ENCODE measurements at regions not wholly inside any gene's neighbourhood (a gene's known extent, or its start where the extent isn't known, plus 50 kb on each side); places are given as distances from the start of the nearest gene placed in this dataset.
"Not testable (repeated sequence)": the region's sequence is repeated elsewhere in the genome, so short reads cannot be mapped to it uniquely, and the experiment has no call there.

- no peak for DNase-seq
Measured at GRCh38 chr5:111937094-111937493, 180.1 kb upstream of the NREP start.

DNA sequence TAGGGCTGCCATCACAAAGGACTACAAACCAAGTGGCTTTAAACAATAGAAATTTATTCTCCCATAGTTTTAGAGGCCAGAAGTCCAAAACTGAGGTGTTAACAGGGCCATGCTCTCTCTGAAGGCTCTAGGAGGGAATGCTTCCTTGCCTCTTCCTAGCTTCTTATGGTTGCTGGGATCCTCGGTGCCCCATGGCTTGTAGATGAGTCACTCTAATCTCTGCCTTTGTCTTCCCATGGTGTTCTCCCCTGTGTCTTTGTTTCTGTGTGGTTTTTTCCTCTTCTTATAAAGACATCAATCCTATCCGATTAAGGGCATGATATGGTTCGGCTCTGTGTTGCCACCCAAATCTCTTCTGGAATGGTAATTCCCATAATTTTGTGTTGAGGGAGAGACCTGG lies 178.8 kb upstream of the NREP start:
- no peak for DNase-seq

- DNase-seq, result no peak
Measured at GRCh38 chr5:111935009-111935408, 178.0 kb upstream of the NREP start.

GRCh38 chr5:111934511-111934910 lies 177.5 kb upstream of the NREP start:
- no peak for DNase-seq

GRCh38 chr5:111933086-111933485 lies 176.1 kb upstream of the NREP start:
- DNase-seq, result no peak

- DNase-seq, result no peak
Measured at GRCh38 chr5:111932628-111933027, 175.6 kb upstream of the NREP start.

DNA sequence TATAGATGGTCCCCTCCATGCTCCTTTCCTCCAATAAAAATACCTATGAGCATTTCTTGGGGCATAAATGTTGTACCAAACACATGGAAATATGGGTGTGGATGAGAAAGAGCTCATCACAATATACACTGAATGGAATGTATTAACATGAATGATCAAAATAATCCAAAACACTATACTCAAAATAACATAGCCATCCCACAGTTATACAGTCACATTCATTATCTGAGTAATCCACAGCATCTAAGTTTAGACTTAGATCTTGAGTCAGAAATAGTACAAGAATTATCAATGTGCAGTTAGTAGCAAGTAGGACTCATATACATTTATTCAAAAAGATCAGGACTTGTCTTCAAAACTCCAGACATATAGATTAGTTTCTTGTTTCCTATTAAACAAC lies 175.2 kb upstream of the NREP start:
- DNase-seq, result no peak

DNA sequence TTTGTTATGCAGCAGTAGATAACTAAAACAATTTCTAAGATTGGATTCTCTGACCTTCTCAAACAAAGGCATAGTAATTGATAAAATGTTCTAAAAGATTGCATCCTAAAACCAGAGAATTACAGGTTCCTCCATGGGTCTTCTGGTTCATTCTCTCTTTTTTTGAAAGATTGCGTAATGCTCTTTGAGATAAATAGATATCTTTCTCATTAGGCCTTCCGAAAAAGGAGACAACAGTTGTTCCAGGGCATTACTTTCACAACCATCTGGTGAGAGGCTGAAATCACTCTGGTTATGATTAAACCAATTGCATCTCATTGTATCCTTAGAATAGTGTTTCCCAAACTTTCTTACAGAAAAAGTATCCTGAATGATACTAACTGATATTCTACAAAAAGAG lies 174.7 kb upstream of the NREP start:
- DNase-seq, result no peak

DNA sequence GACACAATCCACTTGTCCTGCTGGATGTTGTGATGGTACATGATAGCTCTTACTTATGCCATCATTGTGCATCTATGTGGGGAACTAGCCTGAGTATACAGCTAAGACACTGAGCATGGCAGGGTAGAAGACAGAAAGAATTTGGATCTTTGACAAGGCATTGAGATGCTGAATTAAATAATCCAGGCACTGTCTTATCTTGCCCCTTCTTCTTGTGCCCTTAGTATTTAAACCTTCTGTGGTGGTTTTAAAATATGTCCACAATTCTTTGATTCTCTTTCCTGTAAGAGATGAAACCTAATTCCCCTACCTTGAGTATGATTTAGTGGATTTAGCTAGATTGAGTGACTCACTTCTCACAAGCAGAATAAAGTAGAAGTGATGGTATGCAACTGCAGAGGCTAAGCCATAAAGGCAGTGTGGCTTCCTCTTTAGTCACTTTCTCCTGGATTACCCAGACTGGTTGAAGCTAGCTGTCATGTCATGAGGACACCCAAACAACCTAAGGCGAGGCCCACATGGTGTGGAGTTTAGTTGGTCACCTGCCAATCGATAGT lies 174.0 kb upstream of the NREP start:
- no peak for DNase-seq

- DNase-seq, result no peak
Measured at GRCh38 chr5:111930449-111930848, 173.5 kb upstream of the NREP start.

DNA sequence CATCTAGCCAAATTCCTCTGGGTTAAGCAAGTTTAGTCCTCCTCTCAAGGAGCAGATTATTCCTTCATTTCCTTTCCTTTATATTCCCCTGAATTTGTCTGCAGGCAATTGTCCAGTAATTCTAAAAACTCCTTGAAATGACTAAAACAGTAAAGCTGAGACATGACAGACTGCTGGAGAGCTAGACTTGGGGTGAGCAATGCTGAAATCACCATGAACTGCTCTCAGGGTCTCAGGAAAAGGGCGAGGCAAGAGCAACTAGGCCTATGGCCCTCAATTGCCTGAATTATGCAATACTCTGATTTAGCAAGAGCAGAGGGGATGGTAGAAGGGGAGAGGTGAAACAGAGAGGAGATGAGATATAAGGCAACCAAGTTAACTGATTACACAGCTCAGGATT lies 172.9 kb upstream of the NREP start:
- no peak for DNase-seq

DNA sequence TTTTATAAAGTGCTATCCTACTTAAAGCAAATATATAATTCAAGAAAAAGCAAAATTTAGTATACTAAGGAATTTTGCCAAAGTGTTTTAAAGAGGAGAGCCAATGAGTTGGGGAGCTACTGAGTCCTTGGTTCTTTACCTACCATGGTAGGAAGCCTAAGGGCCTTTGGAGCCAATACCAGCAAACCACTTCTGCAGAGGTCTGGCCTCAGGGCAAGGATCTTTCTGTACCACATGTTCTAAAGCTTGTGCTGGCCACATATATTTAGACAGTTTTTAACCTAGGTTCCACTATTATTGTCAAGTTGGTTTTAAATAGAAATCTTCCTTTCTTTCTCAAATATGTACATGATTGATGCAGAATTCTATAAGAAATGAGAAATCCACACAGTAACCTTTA lies 172.3 kb upstream of the NREP start:
- no peak for DNase-seq

DNA sequence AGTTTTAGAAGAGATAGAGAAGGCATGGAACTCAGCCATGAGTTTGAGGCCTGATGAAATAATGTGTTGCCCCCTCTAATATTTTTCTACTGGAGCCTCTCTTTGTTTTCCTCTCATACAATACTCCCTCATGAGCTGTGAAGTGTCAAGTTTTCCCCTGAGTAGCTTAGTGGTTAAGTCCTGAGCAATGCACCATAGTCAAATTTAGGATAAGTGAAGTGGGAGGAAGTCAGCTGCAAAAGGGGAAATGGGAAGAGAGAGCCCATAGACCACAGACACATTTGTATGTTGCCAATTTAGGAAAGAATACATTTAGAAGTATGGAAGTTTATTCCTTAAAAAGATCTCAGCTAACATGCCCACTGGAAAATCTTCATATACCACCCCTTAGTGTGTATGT lies 171.5 kb upstream of the NREP start:
- no peak for DNase-seq

- no peak for DNase-seq
Measured at GRCh38 chr5:111927191-111927590, 170.2 kb upstream of the NREP start.

DNA sequence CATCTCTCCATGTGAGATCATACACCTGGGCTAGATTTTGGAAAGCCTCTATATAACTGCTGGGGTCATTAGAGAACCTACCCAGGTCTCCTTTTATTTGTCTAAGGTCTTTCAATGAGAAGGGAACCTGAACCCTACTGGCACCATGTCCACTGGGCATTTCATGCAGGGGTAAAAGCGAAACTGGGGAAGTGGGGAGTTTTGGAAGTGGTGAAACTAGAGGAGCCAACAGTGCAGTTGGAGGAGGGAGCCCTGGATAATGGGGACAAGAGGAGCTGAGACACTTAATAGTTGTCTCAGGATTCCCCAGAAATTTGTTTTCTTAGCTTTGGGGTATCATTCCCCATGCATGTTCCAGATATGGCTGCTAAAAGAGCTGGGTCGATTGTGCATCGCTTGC lies 169.0 kb upstream of the NREP start:
- DNase-seq, result no peak

DNA sequence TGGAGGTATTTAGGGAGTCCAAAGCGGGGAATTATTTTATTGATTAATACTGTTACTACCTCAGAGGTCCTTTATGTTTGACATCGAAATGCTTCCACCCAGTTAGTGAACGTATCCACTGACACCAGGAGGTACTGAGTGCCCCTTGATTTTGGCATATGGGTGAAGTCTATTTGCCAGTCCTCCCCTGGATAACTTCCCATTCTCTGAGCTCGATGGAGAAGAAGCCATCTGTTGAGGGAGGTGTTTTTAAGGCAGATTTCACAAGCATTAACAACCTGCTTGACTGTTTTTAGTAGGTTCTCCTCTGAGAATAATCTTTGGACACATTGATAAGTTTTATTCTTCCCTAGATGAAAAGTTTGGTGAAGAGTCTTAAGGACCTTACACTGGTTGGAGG lies 165.3 kb upstream of the NREP start:
- DNase-seq, result no peak

DNA sequence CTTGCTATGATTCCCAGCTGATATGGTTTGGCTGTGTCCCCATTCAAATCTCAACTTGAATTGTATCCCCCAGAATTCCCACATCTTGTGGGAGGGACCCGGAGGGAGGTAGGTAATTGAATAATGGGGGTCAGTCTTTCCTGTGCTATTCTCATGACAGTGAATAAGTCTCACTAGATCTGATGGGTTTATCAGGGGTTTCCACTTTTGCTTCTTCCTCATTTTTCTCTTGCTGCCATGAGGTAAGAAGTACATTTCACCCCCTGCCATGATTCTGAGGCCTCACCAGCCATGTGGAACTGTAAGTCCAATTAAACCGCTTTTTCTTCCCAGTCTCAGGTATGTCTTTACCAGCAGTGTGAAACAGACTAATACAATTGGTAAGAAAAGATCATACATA lies 164.7 kb upstream of the NREP start:
- not testable (repeated sequence) for DNase-seq

DNA sequence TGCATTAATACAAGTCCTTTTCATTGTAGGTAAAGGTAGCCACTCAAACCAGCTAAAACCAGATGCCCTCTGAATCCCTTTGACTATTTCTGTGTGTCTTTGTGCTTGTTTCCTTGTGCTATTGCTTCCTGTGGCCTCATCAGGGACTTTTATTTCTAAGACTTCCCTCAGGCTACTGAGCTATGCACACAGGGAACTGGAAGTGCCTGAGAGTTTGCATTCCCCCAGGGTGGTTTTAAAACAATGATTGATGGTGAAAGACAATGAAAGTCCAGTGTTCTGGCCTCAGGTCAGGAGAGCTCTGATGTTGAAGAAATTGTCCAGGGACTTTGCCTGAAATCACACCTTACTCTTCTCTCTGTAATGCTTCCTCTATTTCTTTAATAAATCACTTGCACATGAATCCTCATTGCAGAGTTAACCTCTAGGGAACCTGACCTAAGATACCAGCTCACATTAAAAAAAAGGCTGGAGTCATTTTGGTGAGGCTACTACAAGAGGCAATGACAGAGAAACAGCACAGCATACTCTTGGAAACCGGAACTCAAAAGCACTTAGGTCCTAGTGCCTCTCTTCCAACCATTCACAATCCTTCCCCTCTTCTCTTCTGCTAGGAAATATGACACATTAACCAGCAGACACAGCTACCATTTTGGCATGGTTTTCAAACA lies 158.1 kb upstream of the NREP start:
- no peak for DNase-seq

GRCh38 chr5:111902436-111902835 lies 145.4 kb upstream of the NREP start:
- no peak for DNase-seq

- DNase-seq, result no peak
Measured at GRCh38 chr5:111901296-111901695, 144.3 kb upstream of the NREP start.

GRCh38 chr5:111892949-111893348 lies 136.0 kb upstream of the NREP start:
- no peak for DNase-seq

DNA sequence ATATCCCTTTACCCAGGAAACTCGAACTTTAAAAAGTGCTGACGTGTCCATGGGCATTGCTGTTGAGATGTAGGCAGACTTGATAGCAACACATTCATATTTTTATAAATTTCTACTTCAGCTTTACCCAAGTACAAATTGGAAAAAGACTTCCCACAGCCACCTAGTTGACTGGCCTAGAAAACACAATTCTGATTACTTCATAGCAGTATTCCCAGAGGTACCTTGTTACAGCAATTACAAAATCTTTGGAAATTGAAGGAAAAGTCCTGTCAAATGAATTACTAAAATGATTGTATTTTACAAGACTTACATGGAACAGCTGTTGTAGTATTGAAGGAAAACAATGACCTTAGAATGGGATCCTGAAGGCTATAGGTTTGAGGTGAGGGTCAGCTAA lies 130.7 kb upstream of the NREP start:
- DNase-seq, result no peak

DNA sequence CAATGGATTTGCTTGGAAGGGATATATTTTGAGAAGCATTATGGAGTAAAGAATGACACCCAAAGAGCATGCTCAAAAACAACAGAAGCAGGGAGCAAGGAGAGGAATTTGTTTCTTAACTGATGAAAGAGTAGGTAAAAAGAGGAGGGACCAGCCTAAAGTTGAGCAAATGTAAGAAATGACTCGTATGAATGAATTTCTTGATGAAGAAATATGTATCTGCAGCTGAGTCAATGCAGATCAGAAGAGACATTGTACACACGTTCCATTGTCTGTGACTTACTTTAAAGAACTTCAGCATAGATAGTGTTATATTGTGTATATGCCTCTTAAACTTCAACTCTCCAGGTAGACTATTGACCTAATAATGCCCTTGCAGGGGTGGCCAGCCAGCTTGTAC lies 112.7 kb upstream of the NREP start:
- DNase-seq, result no peak

GRCh38 chr5:111865356-111865755 lies 108.4 kb upstream of the NREP start:
- DNase-seq, result no peak

- no peak for DNase-seq
Measured at GRCh38 chr5:111863801-111864200, 106.8 kb upstream of the NREP start.
